Mesothelial cell of epicardium (in vitro differentiated cells): ENCODE measurements at regions not wholly inside any gene's neighbourhood (a gene's known extent, or its start where the extent isn't known, plus 50 kb on each side); places are given as distances from the start of the nearest gene placed in this dataset.

Source experiments
- DNase-seq, 2 experiments: peaks; one replicate each; pipeline ENCODE4 v3.0.0; 2021; ENCODE audit warnings: low spot score in 2 of 2; ENCODE audit not compliant: unreplicated experiment in 2 of 2
- H3K27ac Mint-ChIP-seq: 2 replicates; pipeline ENCODE4 v1.8.0; 2021; ENCODE audit warnings: mixed read lengths
- H3K27me3 Mint-ChIP-seq: 2 replicates; pipeline ENCODE4 v1.8.0; 2021; ENCODE audit warnings: low read depth, mixed read lengths
- H3K36me3 Mint-ChIP-seq: 2 replicates; pipeline ENCODE4 v1.8.0; 2021; ENCODE audit warnings: mixed read lengths
- H3K4me1 Mint-ChIP-seq: 2 replicates; pipeline ENCODE4 v1.8.0; 2021; ENCODE audit warnings: mixed read lengths
- H3K4me3 Mint-ChIP-seq: 2 replicates; pipeline ENCODE4 v1.8.0; 2021; ENCODE audit warnings: mild to moderate bottlenecking, moderate library complexity, mixed read lengths
- H3K9me3 Mint-ChIP-seq: 2 replicates; pipeline ENCODE4 v1.8.0; 2021; ENCODE audit warnings: mixed read lengths
- CTCF ChIP-seq: fragments of 200-600 bp; sonication (generic); IDR thresholded peaks from one replicate; pipeline ENCODE4 v1.5.0; 2021; ENCODE audit warnings: antibody characterized with exemption; ENCODE audit not compliant: unreplicated experiment

GRCh38 chr15:87733541-87733941, 523.0 kb downstream of the NTRK3 start:
- DNase-seq, result no peak
- peaks cover 28% of the 10 kb centered on the region for H3K4me1 Mint-ChIP-seq
- no peaks in the 10 kb centered on the region for H3K9me3 Mint-ChIP-seq

GRCh38 chr15:87732976-87733375, 523.6 kb downstream of the NTRK3 start:
- Mint-ChIP-seq H3K36me3 (no peaks in the 10 kb centered on the region), H3K9me3 (no peaks in the 10 kb centered on the region), H3K4me3 (no peak overlapping the region), H3K27ac (no peak overlapping the region), H3K27me3 (peaks cover 14% of the 10 kb centered on the region), H3K4me1 (peaks cover 28% of the 10 kb centered on the region)
- no peak for DNase-seq
- TF ChIP-seq CTCF, result no peak

More at GRCh38 chr15:87733541-87733941, 523.0 kb downstream of the NTRK3 start:
- Mint-ChIP-seq H3K27me3 (peaks cover 10% of the 10 kb centered on the region), H3K27ac (no peak overlapping the region), H3K36me3 (no peaks in the 10 kb centered on the region), H3K4me3 (no peak overlapping the region)
- no peak for TF ChIP-seq CTCF

DNA sequence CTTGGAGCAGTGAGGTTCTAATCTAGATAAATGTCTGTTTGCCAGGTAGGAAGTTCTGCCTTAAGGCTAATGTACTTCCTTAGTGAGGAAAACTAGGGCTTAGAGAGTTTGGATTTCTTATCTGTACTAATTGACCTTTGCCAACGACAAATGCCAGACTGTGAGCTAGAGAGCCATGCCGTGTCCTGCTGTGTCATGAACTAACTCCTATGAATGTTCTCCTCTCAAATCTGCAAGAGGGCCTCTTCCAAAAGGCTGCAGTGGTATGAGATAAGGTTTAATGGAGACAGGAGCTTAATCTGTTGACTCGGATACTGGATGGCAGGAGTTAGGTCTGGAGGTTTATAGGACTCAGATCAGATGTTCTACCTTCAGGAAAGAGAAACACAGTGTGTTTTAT, 524.9 kb downstream of the NTRK3 start:
- H3K27me3 Mint-ChIP-seq, result peaks cover 26% of the 10 kb centered on the region
- no peak overlapping the region for H3K27ac Mint-ChIP-seq
- peaks cover 32% of the 10 kb centered on the region for H3K4me1 Mint-ChIP-seq
- DNase-seq, result no peak
- TF ChIP-seq CTCF, result no peak
- no peaks in the 10 kb centered on the region for H3K36me3 Mint-ChIP-seq
- no peak overlapping the region for H3K4me3 Mint-ChIP-seq
- H3K9me3 Mint-ChIP-seq, result no peaks in the 10 kb centered on the region

DNA sequence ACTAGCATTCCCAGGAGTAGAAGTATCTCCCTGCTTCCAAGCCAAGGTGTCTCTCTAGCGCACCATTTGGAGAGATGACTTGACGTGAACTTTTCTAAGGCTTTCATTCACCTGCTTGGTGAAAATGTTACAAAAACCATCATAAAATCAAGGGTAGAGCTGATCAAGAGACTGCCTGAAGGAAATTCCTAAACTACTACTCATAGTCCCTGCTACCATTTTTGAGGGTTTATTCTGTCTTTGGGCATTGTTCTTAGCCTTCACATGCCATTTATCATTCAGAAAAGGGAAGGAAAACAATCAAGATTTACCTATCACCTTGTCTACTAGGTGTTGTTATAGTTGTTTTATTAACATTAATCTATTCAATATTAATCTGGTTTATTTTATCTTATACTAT, 525.8 kb downstream of the NTRK3 start:
- H3K4me3 Mint-ChIP-seq, result no peak overlapping the region
- H3K4me1 Mint-ChIP-seq, result peaks cover 23% of the 10 kb centered on the region
- no peak for DNase-seq
- H3K27me3 Mint-ChIP-seq, result peaks cover 33% of the 10 kb centered on the region
- no peaks in the 10 kb centered on the region for H3K36me3 Mint-ChIP-seq
- TF ChIP-seq CTCF, result no peak
- H3K27ac Mint-ChIP-seq, result no peak overlapping the region
- H3K9me3 Mint-ChIP-seq, result no peaks in the 10 kb centered on the region

GRCh38 chr15:87728998-87729397, 527.5 kb downstream of the NTRK3 start:
- Mint-ChIP-seq H3K9me3 (no peaks in the 10 kb centered on the region), H3K27ac (no peak overlapping the region), H3K4me3 (no peak overlapping the region), H3K36me3 (no peaks in the 10 kb centered on the region), H3K27me3 (peaks cover 34% of the 10 kb centered on the region), H3K4me1 (peaks cover 18% of the 10 kb centered on the region)
- no peak for TF ChIP-seq CTCF
- no peak for DNase-seq

DNA sequence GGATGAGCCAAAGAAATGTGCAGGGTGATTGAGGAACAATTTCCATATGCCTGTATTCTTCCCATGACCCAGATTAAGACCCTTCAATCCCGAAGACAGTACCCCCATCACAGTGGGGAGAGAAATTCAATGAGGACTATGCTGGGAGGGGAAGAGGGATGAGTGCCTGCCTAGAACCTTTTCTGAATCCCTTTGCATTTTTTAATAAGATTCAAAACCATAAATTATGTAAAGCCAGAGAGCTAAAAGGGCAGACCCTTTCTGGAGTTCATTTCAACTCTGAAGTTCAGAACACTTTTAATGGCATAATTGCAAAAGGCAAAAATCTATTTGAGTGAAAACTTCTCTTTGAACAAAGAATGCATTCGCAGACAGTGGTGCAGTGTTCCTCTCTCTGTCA, 529.5 kb downstream of the NTRK3 start:
- peaks cover 42% of the 10 kb centered on the region for H3K27me3 Mint-ChIP-seq
- H3K27ac Mint-ChIP-seq, result no peak overlapping the region
- H3K9me3 Mint-ChIP-seq, result no peaks in the 10 kb centered on the region
- H3K4me3 Mint-ChIP-seq, result no peak overlapping the region
- no peaks in the 10 kb centered on the region for H3K36me3 Mint-ChIP-seq
- H3K4me1 Mint-ChIP-seq, result peaks cover 13% of the 10 kb centered on the region
- no peak for TF ChIP-seq CTCF
- DNase-seq, result no peak
